AG09319 (cell line): ENCODE measurements at regions not wholly inside any gene's neighbourhood (a gene's known extent, or its start where the extent isn't known, plus 50 kb on each side); places are given as distances from the start of the nearest gene placed in this dataset.

Experiments
- DNase-seq: peaks from one replicate; pipeline ENCODE4 v3.0.0-alpha.2; 2010; ENCODE audit warnings: low read depth; ENCODE audit errors: extremely low read depth
- CTCF ChIP-seq: IDR thresholded peaks from 2 replicates; pipeline ENCODE4 v1.5.1; 2011; ENCODE audit warnings: low read depth, mild to moderate bottlenecking, inconsistent platforms, low read length, moderate library complexity

- TF ChIP-seq CTCF = no peak
- DNase-seq = no peak
These were observed 205.9 kb downstream of the MAP2K6 start for GRCh38 chr17:69620363-69620762.

- no peak for DNase-seq
- TF ChIP-seq CTCF = no peak
These were observed 211.0 kb downstream of the MAP2K6 start for GRCh38 chr17:69625474-69625873.

- TF ChIP-seq CTCF = no peak
- DNase-seq = no peak
These were observed 215.6 kb downstream of the MAP2K6 start for GRCh38 chr17:69630056-69630635.

GRCh38 chr17:69634844-69635243 is 220.3 kb downstream of the MAP2K6 start:
- DNase-seq = no peak
- no peak for TF ChIP-seq CTCF

GRCh38 chr17:69637446-69638156 is 223.1 kb downstream of the MAP2K6 start:
- no peak for TF ChIP-seq CTCF
- peak; percentile 3 for DNase-seq

GRCh38 chr17:69639096-69639495 is 224.6 kb downstream of the MAP2K6 start:
- TF ChIP-seq CTCF = no peak
- no peak for DNase-seq

- DNase-seq = no peak
- no peak for TF ChIP-seq CTCF
These were observed 225.6 kb downstream of the MAP2K6 start for GRCh38 chr17:69640073-69640472.
